Heart right ventricle (tissue), 16 donors: ENCODE measurements at regions not wholly inside any gene's neighbourhood (a gene's known extent, or its start where the extent isn't known, plus 50 kb on each side); places are given as distances from the start of the nearest gene placed in this dataset.
A peak's percentile ranks its signal among the peaks of the same experiment; 100 is the strongest.
"Not testable (repeated sequence)": the region's sequence is repeated elsewhere in the genome, so short reads cannot be mapped to it uniquely, and the experiment has no call there.

Experiments used
- ATAC-seq, 8 donors: fragments of 200-7000 bp; cut with Tn5 transposase; one replicate each; pipeline ENCODE4 v1.9.1; 2020; ENCODE audit warnings: mild to moderate bottlenecking in 8 of 8, moderate library complexity in 8 of 8, moderate number of reproducible peaks in 1 of 8
- DNase-seq, 2 donors: peaks; one replicate each; pipeline ENCODE4 v3.0.0-alpha.2; 2020
- H3K27ac ChIP-seq, 10 donors: fragments of 200-600 bp; sonication (generic) in 2 of 10; one replicate each; pipeline versions ENCODE4 v1.5.0 to v1.8.0; 2020 to 2022; ENCODE audit warnings: mild to moderate bottlenecking in 3 of 10
- H3K27me3 ChIP-seq, 7 donors: fragments of 200-600 bp; one replicate each; pipeline ENCODE4 v1.8.0; 2021 to 2022; ENCODE audit warnings: mild to moderate bottlenecking in 2 of 7
- H3K36me3 ChIP-seq, 9 donors: fragments of 200-600 bp; sonication (generic) in 1 of 9; one replicate each; pipeline versions ENCODE4 v1.5.0 to v1.8.0; 2020 to 2022; ENCODE audit warnings: mild to moderate bottlenecking in 2 of 9
- H3K4me1 ChIP-seq, 9 donors: fragments of 200-600 bp; sonication (generic) in 1 of 9; one replicate each; pipeline versions ENCODE4 v1.5.0 to v1.8.0; 2020 to 2022; ENCODE audit warnings: mild to moderate bottlenecking in 4 of 9
- H3K4me3 ChIP-seq, 10 donors: fragments of 200-600 bp; sonication (generic) in 2 of 10; one replicate each; pipeline versions ENCODE4 v1.5.0 to v1.8.0; 2020 to 2022; ENCODE audit warnings: mild to moderate bottlenecking in 7 of 10, moderate library complexity in 2 of 10
- H3K9me3 ChIP-seq, 11 donors: fragments of 200-600 bp in 10 of 11; sonication (generic) in 2 of 11; one replicate each; pipeline versions ENCODE4 v1.5.0 to v1.8.0; 2013 to 2022; ENCODE audit warnings: mild to moderate bottlenecking in 2 of 11, control low read depth in 1 of 11, moderate library complexity in 1 of 11
- WGBS, 2 donors: extraction: QIAGEN DNeasy Blood & Tissue Kit; methylation state at CpG; one replicate each; pipeline ENCODE4 v1.1.7; 2013; ENCODE audit warnings: inconsistent platforms in 1 of 2; 5-methylcytosine and 5-hydroxymethylcytosine counted together
- intact Hi-C, 10 donors: fragments of 100-400 bp; cut with DNase I; formaldehyde crosslinking; loops; one replicate each; pipeline versions ENCODE4 v1.11.1 to v1.14.2; 2022
- TF ChIP-seq, protein P1 (sequence below), 9 donors: fragments of 200-600 bp; sonication (generic) in 2 of 9; IDR thresholded peaks; one replicate each; pipeline versions ENCODE4 v1.5.0 to v1.8.0; 2021 to 2022; ENCODE audit warnings: antibody characterized with exemption in 9 of 9, mild to moderate bottlenecking in 5 of 9, moderate library complexity in 1 of 9
- donor health status: Arrhythmogenic right ventricular cardiomyopathy.
- donor health status: ischemic (EF 13 %, LVEDD 7.1; RV severe dilation, severe dysfunction).
- donor health status: healthy with polysubstance abuse.
- donor health status: DM: no; HTN: yes; CAD: no.
- donor health status: DM: no; HTN: no; CAD: no.
- donor health status: ischemic (EF 25% LVEDD 6.9; RV normal size, moderate dysfunction).
- donor health status: ischemic (EF 25% LVEDD 5.7; RV mildly dilated, moderate dysfunction).
- donor health status: healthy.
- donor health status: DM: yes; HTN: yes; CAD: no.
- donor health status: Ischemic cardiomyopathy.
- donor health status: ischemic (EF 35%, LVEDD 5.7; RV mildly dilated, moderate dysfunction).
- donor health status: nonischemic (EF 11% LVEDD 7.7; RV severe dilation, severe dysfunction).
- donor health status: DM: yes; HTN: yes; CAD: no.
- donor health status: PGD.
- donor health status: ischemic (EF 29% LVEDD 5.4; RV normal size, mild dysfunction).
- donor health status: nonischemic (EF 23%, LVEDD 6.1; RV moderate dilation, normal function).

DNA sequence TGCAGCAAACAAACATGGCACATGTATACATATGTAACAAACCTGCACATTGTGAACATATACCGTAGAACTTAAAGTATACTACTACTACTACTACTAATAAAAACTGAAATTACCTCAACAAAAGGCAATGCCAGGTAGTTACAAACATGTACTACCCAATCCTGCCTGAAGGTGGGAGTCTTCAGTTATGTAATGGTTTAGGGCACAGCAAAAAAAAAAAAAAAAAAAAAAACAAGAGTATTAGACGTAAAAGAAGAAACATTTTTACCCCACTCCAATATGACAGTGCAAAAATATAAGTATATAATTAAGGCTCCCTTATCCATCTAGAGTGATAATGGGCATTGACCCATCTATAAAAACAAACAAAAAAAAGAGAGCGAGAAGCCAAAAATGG, 296.6 kb downstream of the ZNF37A start:
- H3K9me3 ChIP-seq, H3K27me3 ChIP-seq, H3K27ac ChIP-seq, H3K4me1 ChIP-seq, DNase-seq, ATAC-seq, intact Hi-C loops, H3K36me3 ChIP-seq, H3K4me3 ChIP-seq: not testable (repeated sequence)
- WGBS, 2 donors = 66 to 82% methylated on average over 3 of the region's 3 CpGs
- TF ChIP-seq, protein P1, sequence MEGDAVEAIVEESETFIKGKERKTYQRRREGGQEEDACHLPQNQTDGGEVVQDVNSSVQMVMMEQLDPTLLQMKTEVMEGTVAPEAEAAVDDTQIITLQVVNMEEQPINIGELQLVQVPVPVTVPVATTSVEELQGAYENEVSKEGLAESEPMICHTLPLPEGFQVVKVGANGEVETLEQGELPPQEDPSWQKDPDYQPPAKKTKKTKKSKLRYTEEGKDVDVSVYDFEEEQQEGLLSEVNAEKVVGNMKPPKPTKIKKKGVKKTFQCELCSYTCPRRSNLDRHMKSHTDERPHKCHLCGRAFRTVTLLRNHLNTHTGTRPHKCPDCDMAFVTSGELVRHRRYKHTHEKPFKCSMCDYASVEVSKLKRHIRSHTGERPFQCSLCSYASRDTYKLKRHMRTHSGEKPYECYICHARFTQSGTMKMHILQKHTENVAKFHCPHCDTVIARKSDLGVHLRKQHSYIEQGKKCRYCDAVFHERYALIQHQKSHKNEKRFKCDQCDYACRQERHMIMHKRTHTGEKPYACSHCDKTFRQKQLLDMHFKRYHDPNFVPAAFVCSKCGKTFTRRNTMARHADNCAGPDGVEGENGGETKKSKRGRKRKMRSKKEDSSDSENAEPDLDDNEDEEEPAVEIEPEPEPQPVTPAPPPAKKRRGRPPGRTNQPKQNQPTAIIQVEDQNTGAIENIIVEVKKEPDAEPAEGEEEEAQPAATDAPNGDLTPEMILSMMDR (IDR thresholded peaks at IDR 0.05) = peak in 8 of 9 donors; percentile 9 to 39 (median 28)

DNA sequence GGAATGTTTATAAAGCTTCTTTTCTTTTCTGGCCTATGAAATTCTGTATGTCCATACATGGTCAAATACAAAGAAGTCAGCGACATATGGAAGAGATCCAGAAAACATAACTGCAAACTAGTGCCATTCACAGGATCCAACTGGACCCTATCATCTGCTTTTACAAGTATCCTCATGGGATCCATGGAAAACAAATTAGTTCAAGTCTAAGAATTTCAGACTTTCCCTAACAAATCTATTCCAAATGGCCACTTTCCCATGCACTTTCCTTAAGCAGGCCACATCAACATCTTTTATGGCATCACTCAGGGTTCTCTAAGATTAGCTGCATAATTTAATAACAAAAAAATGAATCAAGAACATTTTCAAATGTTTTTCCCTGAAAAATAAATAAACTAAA, 301.3 kb downstream of the ZNF37A start:
- intact Hi-C loops = not testable (repeated sequence)
- peak overlapping the region in 2 of 10 donors; percentile 44 to 49 for H3K27ac ChIP-seq
- peak in 5 of 8 donors; percentile 17 to 70 (median 52) for ATAC-seq

GRCh38 chr10:38396178-38396954, 302.2 kb downstream of the ZNF37A start:
- H3K4me3 ChIP-seq, H3K4me1 ChIP-seq, H3K9me3 ChIP-seq, H3K36me3 ChIP-seq, intact Hi-C loops, DNase-seq, H3K27me3 ChIP-seq: not testable (repeated sequence)
- WGBS, 2 donors = 64 to 88% methylated on average over 2 of the region's 2 CpGs
- ATAC-seq = peak in 4 of 8 donors; percentile 51 to 71 (median 62)
- peak overlapping the region in 5 of 10 donors; percentile 40 to 57 (median 44) for H3K27ac ChIP-seq

More for the DNA sequence above, 301.3 kb downstream of the ZNF37A start:
- H3K4me3 ChIP-seq, H3K36me3 ChIP-seq, H3K27me3 ChIP-seq, DNase-seq, H3K4me1 ChIP-seq, H3K9me3 ChIP-seq: not testable (repeated sequence)
- 56 to 80% methylated on average over 1 of the region's 1 CpG for WGBS, 2 donors

DNA sequence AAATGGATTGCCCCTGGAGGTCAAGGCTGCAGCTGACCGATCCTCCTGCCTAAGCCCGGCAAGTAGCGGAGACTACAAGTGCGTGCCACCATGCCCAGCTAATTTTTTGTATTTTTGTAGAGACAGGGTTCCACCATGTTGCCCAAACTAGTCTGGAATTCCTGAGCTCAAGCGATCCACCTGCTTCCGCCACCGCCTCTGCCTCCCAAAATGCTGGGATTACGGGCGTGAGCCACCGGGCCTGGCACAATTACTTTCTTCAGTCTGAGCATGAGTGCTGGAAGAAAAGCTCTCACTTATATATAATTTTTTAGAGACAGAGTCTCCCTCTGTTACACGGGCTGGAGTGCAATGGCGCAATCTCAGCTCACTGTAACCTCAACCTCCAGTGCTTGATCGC, 307.4 kb downstream of the ZNF37A start:
- peak in 1 of 2 donors; percentile 10 for DNase-seq
- H3K27me3 ChIP-seq, H3K36me3 ChIP-seq, intact Hi-C loops, H3K9me3 ChIP-seq, ATAC-seq: not testable (repeated sequence)
- peak overlapping the region in 6 of 10 donors; percentile 65 to 89 (median 77) for H3K4me3 ChIP-seq
- H3K27ac ChIP-seq = peak overlapping the region in 3 of 10 donors; percentile 90 to 95 (median 92)
- 86 to 93% methylated on average over 13 of the region's 13 CpGs for WGBS, 2 donors
- H3K4me1 ChIP-seq = peaks cover 0 to 16% (median 0%) of the 10 kb centered on the region in 9 donors

DNA sequence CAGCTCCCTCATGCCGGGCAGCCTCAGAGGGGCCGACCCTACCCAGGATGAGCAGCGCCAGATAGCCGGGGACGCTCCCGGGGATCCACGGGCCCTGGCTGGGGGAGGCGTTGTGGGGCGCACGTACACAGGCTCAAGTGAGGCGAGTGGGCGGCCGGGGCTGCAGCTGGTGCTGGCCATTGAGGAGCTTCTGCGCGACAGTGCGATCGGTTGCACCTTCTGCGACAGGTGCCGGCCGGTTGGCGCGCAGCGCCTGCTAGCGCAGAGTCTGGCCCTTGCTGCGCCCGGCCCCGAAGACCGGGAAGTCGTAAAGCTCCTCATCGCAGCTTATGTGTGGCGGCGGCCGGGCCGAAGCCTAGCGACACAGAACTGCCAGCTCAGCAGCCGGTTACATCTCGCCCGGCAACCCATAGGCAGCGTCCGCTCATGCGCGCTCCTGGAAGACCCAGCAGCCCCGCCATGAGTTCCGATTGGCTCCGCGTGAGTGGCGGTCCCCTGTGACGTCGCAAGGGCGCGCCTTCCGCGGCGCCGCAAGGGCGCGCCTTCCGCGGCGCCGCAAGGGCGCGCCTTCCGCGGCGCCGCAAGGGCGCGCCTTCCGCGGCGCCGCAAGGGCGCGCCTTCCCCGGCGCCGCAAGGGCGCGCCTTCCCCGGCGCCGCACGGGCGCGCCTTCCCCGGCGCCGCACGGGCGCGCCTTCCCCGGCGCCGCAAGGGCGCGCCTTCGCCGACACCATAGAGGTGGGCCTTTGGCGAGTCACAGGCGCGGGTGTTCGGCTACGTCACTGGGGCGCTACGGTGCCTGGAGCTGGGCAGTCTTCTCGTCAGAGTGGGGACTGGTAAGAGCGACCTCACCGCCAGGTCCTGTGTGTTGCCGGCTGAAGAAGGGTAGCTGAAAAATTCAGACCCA, 308.6 kb downstream of the ZNF37A start:
- peak; percentile 93 to 95 for DNase-seq
- WGBS, 2 donors = 1 to 2% methylated on average over 99 to 105 of the region's 110 CpGs
- H3K9me3 ChIP-seq, H3K27me3 ChIP-seq, H3K36me3 ChIP-seq, intact Hi-C loops: not testable (repeated sequence)
- Histone ChIP-seq H3K27ac (peak overlapping the region; percentile 82 to 97 (median 94)), H3K4me3 (peak overlapping the region; percentile 65 to 89 (median 76)), H3K4me1 (peaks cover 0 to 17% (median 0%) of the 10 kb centered on the region in 9 donors)
- TF ChIP-seq, protein P1 (IDR thresholded peaks at IDR 0.05) = peak in 3 of 9 donors; percentile 5 to 22 (median 18)
- peak; percentile 100 for ATAC-seq

DNA sequence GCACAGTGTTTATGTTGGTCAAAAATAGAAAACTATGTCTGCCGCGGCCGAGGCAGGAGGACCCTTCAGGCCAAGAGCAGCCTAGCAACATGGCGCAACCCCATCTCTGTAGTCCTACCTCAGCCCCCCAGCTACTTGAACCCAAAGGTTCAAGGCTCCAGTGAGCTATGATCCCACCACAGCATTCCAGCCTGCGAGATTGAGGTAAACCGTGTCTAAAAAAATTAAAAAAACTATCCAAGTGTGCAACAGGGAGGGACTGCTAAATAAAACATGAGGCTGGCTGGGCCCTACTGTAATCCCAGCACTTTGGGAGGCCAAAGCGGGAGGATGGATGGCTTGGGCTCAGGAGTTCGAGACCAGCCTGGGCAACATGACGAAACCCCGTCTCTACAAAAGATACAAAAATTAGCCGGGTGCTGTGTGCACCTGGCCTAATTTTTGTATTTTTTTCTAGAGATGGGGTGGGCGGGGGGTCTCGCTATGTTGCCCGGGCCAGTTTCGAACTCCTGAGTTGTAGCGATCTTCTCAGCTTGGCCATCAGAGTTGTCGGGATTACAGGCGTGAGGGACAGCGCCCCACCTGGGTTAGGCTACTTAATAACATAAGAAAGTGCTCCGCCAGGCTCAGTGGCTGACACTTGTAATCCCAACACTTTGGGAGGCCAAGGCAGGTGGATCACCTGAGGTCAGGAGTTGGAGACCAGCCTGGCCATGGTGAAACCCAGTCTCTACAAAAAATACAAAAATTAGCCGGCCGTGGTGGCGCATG, 309.4 kb downstream of the ZNF37A start:
- peak overlapping the region; percentile 82 to 97 (median 92) for H3K27ac ChIP-seq
- ATAC-seq, H3K27me3 ChIP-seq, H3K9me3 ChIP-seq, H3K36me3 ChIP-seq, intact Hi-C loops: not testable (repeated sequence)
- H3K4me3 ChIP-seq = peak overlapping the region in 9 of 10 donors; percentile 38 to 79 (median 62)
- peak in 1 of 2 donors; percentile 5 for DNase-seq
- peaks cover 0 to 20% (median 0%) of the 10 kb centered on the region in 9 donors for H3K4me1 ChIP-seq
- 72 to 73% methylated on average over 23 of the region's 23 CpGs for WGBS, 2 donors

DNA sequence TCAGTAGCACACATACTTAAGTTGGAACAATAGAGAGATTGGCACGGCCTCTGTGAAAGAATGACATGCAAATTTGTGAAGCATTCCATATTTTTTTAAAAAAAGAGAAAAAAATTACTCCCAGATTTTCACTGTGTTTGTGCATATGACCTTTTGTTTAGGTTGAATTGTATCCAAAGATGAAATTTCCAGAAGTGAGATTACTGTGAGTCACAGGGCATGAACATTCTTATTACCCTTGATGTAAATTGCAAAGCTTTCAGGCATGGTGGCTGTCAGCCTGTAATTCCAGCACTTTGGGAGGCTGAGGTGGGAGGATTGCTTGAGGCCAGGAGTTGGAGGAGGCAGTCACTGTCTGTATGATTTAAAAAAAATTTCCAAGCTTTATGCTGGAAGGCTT, 329.5 kb downstream of the ZNF37A start:
- ATAC-seq, H3K27me3 ChIP-seq, H3K9me3 ChIP-seq, DNase-seq, H3K27ac ChIP-seq, H3K4me1 ChIP-seq, intact Hi-C loops, H3K4me3 ChIP-seq: not testable (repeated sequence)
- peaks cover 0 to 24% (median 0%) of the 10 kb centered on the region in 9 donors for H3K36me3 ChIP-seq
- WGBS, 2 donors = 94 to 100% methylated on average over 1 of the region's 1 CpG

DNA sequence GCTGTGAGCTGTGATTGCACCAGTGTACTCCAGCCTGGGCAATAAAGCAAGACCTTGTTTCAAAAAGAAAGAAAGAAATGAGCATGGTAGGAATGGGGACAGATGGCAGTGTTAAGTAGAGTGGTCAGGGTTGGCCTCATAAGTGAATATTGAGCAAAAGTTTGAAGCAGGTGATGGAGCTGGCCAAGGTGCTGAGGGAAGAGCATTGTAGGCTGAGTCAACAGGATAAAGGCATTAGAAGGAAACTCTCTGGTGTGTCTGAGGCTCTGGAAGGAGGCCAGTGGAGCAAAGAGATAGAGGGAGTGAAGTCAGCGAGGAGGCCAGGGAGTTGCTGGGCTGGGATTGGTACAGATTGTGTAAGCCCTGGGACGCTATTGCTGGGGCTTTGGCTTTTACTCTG, 336.1 kb downstream of the ZNF37A start:
- WGBS, 2 donors = 78 to 94% methylated on average over 2 of the region's 2 CpGs
- H3K4me3 ChIP-seq, H3K27ac ChIP-seq, ATAC-seq, H3K27me3 ChIP-seq, H3K4me1 ChIP-seq, DNase-seq, intact Hi-C loops, H3K9me3 ChIP-seq: not testable (repeated sequence)
- peaks cover 0 to 13% (median 0%) of the 10 kb centered on the region in 9 donors for H3K36me3 ChIP-seq
